GM23338 (cell line): ENCODE measurements at regions not wholly inside any gene's neighbourhood (a gene's known extent, or its start where the extent isn't known, plus 50 kb on each side); places are given as distances from the start of the nearest gene placed in this dataset.

Experiments
- ATAC-seq: fragments of 200-7000 bp; cut with Tn5 transposase; 3 replicates; pipeline ENCODE4 v1.9.1; 2020
- DNase-seq: peaks from one replicate; pipeline ENCODE4 v3.0.0-alpha.2; 2015; ENCODE audit warnings: low spot score
- H2AFZ ChIP-seq: fragments of 200-600 bp; sonication (generic); 2 replicates; pipeline ENCODE4 v1.8.0; 2016; ENCODE audit warnings: antibody characterized with exemption, mild to moderate bottlenecking, moderate library complexity
- H3F3A ChIP-seq: fragments of 200-600 bp; sonication (generic); replicated peaks from 2 replicates; pipeline ENCODE4 v1.8.0; 2017; ENCODE audit warnings: antibody characterized with exemption, mixed run types, low read depth
- H3K27ac ChIP-seq: fragments of 200-600 bp; sonication (generic); 2 replicates; pipeline ENCODE4 v1.6.1; 2016; ENCODE audit warnings: low read depth
- H3K27me3 ChIP-seq: fragments of 200-600 bp; sonication (generic); 2 replicates; pipeline ENCODE4 v1.8.0; 2016; ENCODE audit warnings: mild to moderate bottlenecking, mixed run types, moderate library complexity; ENCODE audit not compliant: insufficient read depth
- H3K36me3 ChIP-seq: fragments of 200-600 bp; sonication (generic); 2 replicates; pipeline ENCODE4 v1.8.0; 2016; ENCODE audit warnings: mild to moderate bottlenecking; ENCODE audit not compliant: insufficient read depth
- H3K4me1 ChIP-seq: fragments of 200-600 bp; sonication (generic); 2 replicates; pipeline ENCODE4 v1.8.0; 2016; ENCODE audit warnings: mild to moderate bottlenecking, moderate library complexity; ENCODE audit not compliant: insufficient read depth
- H3K4me2 ChIP-seq: fragments of 200-600 bp; sonication (generic); 2 replicates; pipeline ENCODE4 v1.7.1; 2017; ENCODE audit warnings: mixed run types
- H3K4me3 ChIP-seq: fragments of 200-600 bp; sonication (generic); 2 replicates; pipeline ENCODE4 v1.6.1; 2016; ENCODE audit warnings: mixed run types
- H3K79me2 ChIP-seq: fragments of 200-600 bp; sonication (generic); replicated peaks from 2 replicates; pipeline ENCODE4 v1.8.0; 2017; ENCODE audit warnings: mild to moderate bottlenecking; ENCODE audit not compliant: insufficient read depth
- H3K9me2 ChIP-seq: fragments of 200-600 bp; sonication (generic); 2 replicates; pipeline ENCODE4 v1.8.0; 2017; ENCODE audit not compliant: insufficient read depth
- H4K20me1 ChIP-seq: fragments of 200-600 bp; sonication (generic); replicated peaks from 2 replicates; pipeline ENCODE4 v1.8.0; 2017; ENCODE audit warnings: mild to moderate bottlenecking; ENCODE audit not compliant: insufficient read depth
- H3K27ac Mint-ChIP-seq: 2 replicates; pipeline ENCODE4 v1.8.0; 2020; ENCODE audit warnings: inconsistent platforms, mild to moderate bottlenecking, moderate library complexity, mixed read lengths
- H3K27me3 Mint-ChIP-seq: 3 replicates; pipeline ENCODE4 v1.8.0; 2022; ENCODE audit warnings: low read depth, mild to moderate bottlenecking, moderate library complexity, mixed read lengths, inconsistent platforms; ENCODE audit not compliant: insufficient read depth, poor library complexity
- H3K36me3 Mint-ChIP-seq: 3 replicates; pipeline ENCODE4 v1.8.0; 2021; ENCODE audit warnings: low read depth, mild to moderate bottlenecking, inconsistent platforms, moderate library complexity, mixed read lengths
- H3K4me1 Mint-ChIP-seq: 3 replicates; pipeline ENCODE4 v1.8.0; 2020; ENCODE audit warnings: mild to moderate bottlenecking, inconsistent platforms, mixed read lengths
- H3K4me3 Mint-ChIP-seq: 3 replicates; pipeline ENCODE4 v1.8.0; 2021; ENCODE audit warnings: moderate library complexity, mild to moderate bottlenecking, inconsistent platforms, mixed read lengths
- H3K9me3 Mint-ChIP-seq: 3 replicates; pipeline ENCODE4 v1.8.0; 2020; ENCODE audit warnings: moderate library complexity, mild to moderate bottlenecking, inconsistent platforms, mixed read lengths
- EZH2 ChIP-seq: fragments of 200-600 bp; sonication (generic); IDR thresholded peaks from one replicate; pipeline ENCODE4 v1.8.0; 2017; ENCODE audit warnings: antibody characterized with exemption, mild to moderate bottlenecking, low read depth; ENCODE audit not compliant: unreplicated experiment
- EZH2phosphoT487 ChIP-seq: fragments of 200-600 bp; sonication (generic); IDR thresholded peaks from one replicate; pipeline ENCODE4 v1.8.1; 2018; ENCODE audit warnings: antibody characterized with exemption; ENCODE audit not compliant: unreplicated experiment
- POLR2AphosphoS5 ChIP-seq: IDR thresholded peaks from 2 replicates; pipeline ENCODE4 v1.6.1; 2016; ENCODE audit warnings: antibody characterized with exemption, low read depth
- STAT1 ChIP-seq: IDR thresholded peaks from one replicate; pipeline ENCODE4 v1.6.1; 2016; ENCODE audit warnings: antibody characterized with exemption; ENCODE audit not compliant: unreplicated experiment
- TF ChIP-seq, protein P1 (sequence below): fragments of 250-450 bp; sonication (Bioruptor Pico); IDR thresholded peaks from 2 replicates; pipeline ENCODE4 v1.5.0; 2020; ENCODE audit warnings: mild to moderate bottlenecking, moderate library complexity
- TF ChIP-seq, protein P2 (sequence below), 2 experiments: fragments of 200-600 bp in 1 of 2; sonication (generic) in 1 of 2; conservative IDR thresholded peaks; 2 replicates each; pipeline versions ENCODE4 v1.5.1 to v1.6.1; 2016 to 2017; ENCODE audit warnings: antibody characterized with exemption in 2 of 2, low read depth in 2 of 2, mild to moderate bottlenecking in 2 of 2, moderate library complexity in 1 of 2

DNA sequence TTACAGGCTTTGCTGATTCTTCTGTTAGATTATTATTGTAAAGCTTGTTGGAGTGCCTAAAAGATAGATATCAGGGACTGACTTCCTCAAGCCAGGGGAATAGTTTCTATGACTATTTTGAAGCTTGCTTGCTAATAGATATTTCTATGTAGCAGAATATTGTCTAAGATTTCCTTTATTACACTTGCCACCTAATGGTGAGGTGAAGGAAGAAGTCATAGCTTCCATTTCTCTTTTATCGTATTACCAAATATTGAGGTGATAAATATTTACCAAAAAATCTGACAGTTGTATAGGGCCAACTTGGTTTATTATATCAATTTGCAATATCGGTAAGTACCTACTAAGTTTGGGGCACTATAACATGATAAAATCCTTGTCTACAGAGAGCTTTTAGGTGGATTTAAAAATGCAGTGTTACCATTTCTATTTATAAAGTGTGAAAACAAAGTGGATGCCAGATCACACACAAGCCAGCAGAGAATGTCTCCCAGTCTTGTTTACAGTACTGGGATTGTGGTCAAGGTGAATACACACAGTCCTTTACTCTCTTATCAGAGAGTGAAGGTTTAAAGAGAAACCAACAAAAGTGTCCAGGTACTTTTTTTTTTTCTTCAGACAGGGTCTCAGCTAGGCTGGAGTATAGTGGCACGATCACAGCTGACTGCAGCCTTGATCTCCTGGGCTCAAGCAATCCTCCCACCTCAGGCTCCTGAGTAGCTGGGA is 137.9 kb downstream of the IGF1 start:
- H3K4me2 ChIP-seq: no peak overlapping the region
- no peak overlapping the region for H3K27ac ChIP-seq
- ATAC-seq (no peak), DNase-seq (no peak)
- H3K27me3 Mint-ChIP-seq: no peaks in the 10 kb centered on the region
- H3K4me1 Mint-ChIP-seq: no peaks in the 10 kb centered on the region
- H3F3A ChIP-seq: no peaks in the 10 kb centered on the region
- H3K9me2 ChIP-seq: peaks cover 4% of the 10 kb centered on the region; the same call in 1 of the 2 replicates
- no peak overlapping the region for H2AFZ ChIP-seq
- H4K20me1 ChIP-seq: 0 out of 2 replicates have a peak, but pooled peaks cover 3% of the 10 kb centered on the region
- H3K4me3 ChIP-seq: no peak overlapping the region
- TF ChIP-seq STAT1 (no peak), EZH2phosphoT487 (no peak), POLR2AphosphoS5 (no peak), EZH2 (no peak)
- TF ChIP-seq, protein P1, sequence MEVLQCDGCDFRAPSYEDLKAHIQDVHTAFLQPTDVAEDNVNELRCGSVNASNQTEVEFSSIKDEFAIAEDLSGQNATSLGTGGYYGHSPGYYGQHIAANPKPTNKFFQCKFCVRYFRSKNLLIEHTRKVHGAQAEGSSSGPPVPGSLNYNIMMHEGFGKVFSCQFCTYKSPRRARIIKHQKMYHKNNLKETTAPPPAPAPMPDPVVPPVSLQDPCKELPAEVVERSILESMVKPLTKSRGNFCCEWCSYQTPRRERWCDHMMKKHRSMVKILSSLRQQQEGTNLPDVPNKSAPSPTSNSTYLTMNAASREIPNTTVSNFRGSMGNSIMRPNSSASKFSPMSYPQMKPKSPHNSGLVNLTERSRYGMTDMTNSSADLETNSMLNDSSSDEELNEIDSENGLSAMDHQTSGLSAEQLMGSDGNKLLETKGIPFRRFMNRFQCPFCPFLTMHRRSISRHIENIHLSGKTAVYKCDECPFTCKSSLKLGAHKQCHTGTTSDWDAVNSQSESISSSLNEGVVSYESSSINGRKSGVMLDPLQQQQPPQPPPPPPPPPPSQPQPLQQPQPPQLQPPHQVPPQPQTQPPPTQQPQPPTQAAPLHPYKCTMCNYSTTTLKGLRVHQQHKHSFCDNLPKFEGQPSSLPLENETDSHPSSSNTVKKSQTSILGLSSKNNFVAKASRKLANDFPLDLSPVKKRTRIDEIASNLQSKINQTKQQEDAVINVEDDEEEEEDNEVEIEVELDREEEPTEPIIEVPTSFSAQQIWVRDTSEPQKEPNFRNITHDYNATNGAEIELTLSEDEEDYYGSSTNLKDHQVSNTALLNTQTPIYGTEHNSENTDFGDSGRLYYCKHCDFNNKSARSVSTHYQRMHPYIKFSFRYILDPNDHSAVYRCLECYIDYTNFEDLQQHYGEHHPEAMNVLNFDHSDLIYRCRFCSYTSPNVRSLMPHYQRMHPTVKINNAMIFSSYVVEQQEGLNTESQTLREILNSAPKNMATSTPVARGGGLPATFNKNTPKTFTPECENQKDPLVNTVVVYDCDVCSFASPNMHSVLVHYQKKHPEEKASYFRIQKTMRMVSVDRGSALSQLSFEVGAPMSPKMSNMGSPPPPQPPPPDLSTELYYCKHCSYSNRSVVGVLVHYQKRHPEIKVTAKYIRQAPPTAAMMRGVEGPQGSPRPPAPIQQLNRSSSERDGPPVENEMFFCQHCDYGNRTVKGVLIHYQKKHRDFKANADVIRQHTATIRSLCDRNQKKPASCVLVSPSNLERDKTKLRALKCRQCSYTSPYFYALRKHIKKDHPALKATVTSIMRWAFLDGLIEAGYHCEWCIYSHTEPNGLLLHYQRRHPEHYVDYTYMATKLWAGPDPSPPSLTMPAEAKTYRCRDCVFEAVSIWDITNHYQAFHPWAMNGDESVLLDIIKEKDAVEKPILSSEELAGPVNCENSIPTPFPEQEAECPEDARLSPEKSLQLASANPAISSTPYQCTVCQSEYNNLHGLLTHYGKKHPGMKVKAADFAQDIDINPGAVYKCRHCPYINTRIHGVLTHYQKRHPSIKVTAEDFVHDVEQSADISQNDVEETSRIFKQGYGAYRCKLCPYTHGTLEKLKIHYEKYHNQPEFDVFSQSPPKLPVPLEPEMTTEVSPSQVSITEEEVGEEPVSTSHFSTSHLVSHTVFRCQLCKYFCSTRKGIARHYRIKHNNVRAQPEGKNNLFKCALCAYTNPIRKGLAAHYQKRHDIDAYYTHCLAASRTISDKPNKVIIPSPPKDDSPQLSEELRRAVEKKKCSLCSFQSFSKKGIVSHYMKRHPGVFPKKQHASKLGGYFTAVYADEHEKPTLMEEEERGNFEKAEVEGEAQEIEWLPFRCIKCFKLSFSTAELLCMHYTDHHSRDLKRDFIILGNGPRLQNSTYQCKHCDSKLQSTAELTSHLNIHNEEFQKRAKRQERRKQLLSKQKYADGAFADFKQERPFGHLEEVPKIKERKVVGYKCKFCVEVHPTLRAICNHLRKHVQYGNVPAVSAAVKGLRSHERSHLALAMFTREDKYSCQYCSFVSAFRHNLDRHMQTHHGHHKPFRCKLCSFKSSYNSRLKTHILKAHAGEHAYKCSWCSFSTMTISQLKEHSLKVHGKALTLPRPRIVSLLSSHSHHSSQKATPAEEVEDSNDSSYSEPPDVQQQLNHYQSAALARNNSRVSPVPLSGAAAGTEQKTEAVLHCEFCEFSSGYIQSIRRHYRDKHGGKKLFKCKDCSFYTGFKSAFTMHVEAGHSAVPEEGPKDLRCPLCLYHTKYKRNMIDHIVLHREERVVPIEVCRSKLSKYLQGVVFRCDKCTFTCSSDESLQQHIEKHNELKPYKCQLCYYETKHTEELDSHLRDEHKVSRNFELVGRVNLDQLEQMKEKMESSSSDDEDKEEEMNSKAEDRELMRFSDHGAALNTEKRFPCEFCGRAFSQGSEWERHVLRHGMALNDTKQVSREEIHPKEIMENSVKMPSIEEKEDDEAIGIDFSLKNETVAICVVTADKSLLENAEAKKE (CRISPR knock-in tag): no peak
- TF ChIP-seq, protein P2, sequence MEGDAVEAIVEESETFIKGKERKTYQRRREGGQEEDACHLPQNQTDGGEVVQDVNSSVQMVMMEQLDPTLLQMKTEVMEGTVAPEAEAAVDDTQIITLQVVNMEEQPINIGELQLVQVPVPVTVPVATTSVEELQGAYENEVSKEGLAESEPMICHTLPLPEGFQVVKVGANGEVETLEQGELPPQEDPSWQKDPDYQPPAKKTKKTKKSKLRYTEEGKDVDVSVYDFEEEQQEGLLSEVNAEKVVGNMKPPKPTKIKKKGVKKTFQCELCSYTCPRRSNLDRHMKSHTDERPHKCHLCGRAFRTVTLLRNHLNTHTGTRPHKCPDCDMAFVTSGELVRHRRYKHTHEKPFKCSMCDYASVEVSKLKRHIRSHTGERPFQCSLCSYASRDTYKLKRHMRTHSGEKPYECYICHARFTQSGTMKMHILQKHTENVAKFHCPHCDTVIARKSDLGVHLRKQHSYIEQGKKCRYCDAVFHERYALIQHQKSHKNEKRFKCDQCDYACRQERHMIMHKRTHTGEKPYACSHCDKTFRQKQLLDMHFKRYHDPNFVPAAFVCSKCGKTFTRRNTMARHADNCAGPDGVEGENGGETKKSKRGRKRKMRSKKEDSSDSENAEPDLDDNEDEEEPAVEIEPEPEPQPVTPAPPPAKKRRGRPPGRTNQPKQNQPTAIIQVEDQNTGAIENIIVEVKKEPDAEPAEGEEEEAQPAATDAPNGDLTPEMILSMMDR (conservative IDR thresholded peaks at IDR 0.05; ENCODE audit: low read depth in 2 of 2): no peak
- peaks cover 4% of the 10 kb centered on the region for H3K9me3 Mint-ChIP-seq
- no peaks in the 10 kb centered on the region for H3K27me3 ChIP-seq
- no peaks in the 10 kb centered on the region for H3K79me2 ChIP-seq
- no peaks in the 10 kb centered on the region for H3K36me3 ChIP-seq
- no peak overlapping the region for H3K4me3 Mint-ChIP-seq
- H3K4me1 ChIP-seq: no peaks in the 10 kb centered on the region
- H3K27ac Mint-ChIP-seq: no peak overlapping the region
- H3K36me3 Mint-ChIP-seq: no peaks in the 10 kb centered on the region
